Putamen (tissue), 1 donor: ENCODE measurements at regions not wholly inside any gene's neighbourhood (a gene's known extent, or its start where the extent isn't known, plus 50 kb on each side); places are given as distances from the start of the nearest gene placed in this dataset.

Source experiments
- DNase-seq: peaks from one replicate; pipeline ENCODE4 v3.0.0-alpha.2; 2016; ENCODE audit warnings: low spot score

GRCh38 chr9:108550106-108550505, 305.7 kb downstream of the ACTL7B start:
- DNase-seq: no peak

GRCh38 chr9:108549184-108549583, 306.6 kb downstream of the ACTL7B start:
- DNase-seq: no peak

GRCh38 chr9:108547411-108548135, 308.2 kb downstream of the ACTL7B start:
- DNase-seq: no peak

GRCh38 chr9:108546215-108546614, 309.6 kb downstream of the ACTL7B start:
- no peak for DNase-seq

GRCh38 chr9:108545436-108545835, 310.4 kb downstream of the ACTL7B start:
- no peak for DNase-seq

- DNase-seq: no peak
Measured at GRCh38 chr9:108544866-108545265, 310.9 kb downstream of the ACTL7B start.

GRCh38 chr9:108543251-108543778, 312.5 kb downstream of the ACTL7B start:
- DNase-seq: no peak

GRCh38 chr9:108537756-108538155, 318.0 kb downstream of the ACTL7B start:
- no peak for DNase-seq

- DNase-seq: no peak
Measured at GRCh38 chr9:108536836-108537601, 318.8 kb downstream of the ACTL7B start.

GRCh38 chr9:108535526-108535925, 320.3 kb downstream of the ACTL7B start:
- no peak for DNase-seq

- no peak for DNase-seq
Measured at GRCh38 chr9:108534741-108535140, 321.0 kb downstream of the ACTL7B start.

- no peak for DNase-seq
Measured at GRCh38 chr9:108530141-108530540, 325.6 kb downstream of the ACTL7B start.

GRCh38 chr9:108528231-108528630, 327.6 kb downstream of the ACTL7B start:
- DNase-seq: no peak

GRCh38 chr9:108526518-108526917, 329.3 kb downstream of the ACTL7B start:
- no peak for DNase-seq

- DNase-seq: no peak
Measured at GRCh38 chr9:108525186-108525585, 330.6 kb downstream of the ACTL7B start.

- no peak for DNase-seq
Measured at GRCh38 chr9:108521063-108521590, 334.7 kb downstream of the ACTL7B start.

GRCh38 chr9:108519437-108519836, 336.3 kb downstream of the ACTL7B start:
- no peak for DNase-seq

- DNase-seq: no peak
Measured at GRCh38 chr9:108517651-108518365, 338.0 kb downstream of the ACTL7B start.

GRCh38 chr9:108516391-108516790, 339.4 kb downstream of the ACTL7B start:
- no peak for DNase-seq

GRCh38 chr9:108515856-108516255, 339.9 kb downstream of the ACTL7B start:
- DNase-seq: no peak

- DNase-seq: no peak
Measured at GRCh38 chr9:108512426-108513173, 343.2 kb downstream of the ACTL7B start.

GRCh38 chr9:108511307-108511706, 344.5 kb downstream of the ACTL7B start:
- no peak for DNase-seq
